Stimulated activated naive B cell treated with anti-CD40 and anti-IgM and Interleukin-4, amounts not matched to agents 10 μg/mL and 1 μg/mL and 100 μg/mL, for 72 hours (primary cell): ENCODE measurements at regions not wholly inside any gene's neighbourhood (a gene's known extent, or its start where the extent isn't known, plus 50 kb on each side); places are given as distances from the start of the nearest gene placed in this dataset.
"Not testable (repeated sequence)": the region's sequence is repeated elsewhere in the genome, so short reads cannot be mapped to it uniquely, and the experiment has no call there.

Experiments
- ATAC-seq, 2 donors: fragments of 150-1000 bp; cut with Tn5 transposase; replicated peaks; 2 replicates each; pipeline ENCODE4 v1.10.0; 2021; ENCODE audit warnings: moderate library complexity in 1 of 2
- DNase-seq: peaks from one replicate; pipeline ENCODE4 v3.0.0; 2021
- H3K27ac Mint-ChIP-seq: one replicate; pipeline ENCODE4 v1.8.0; 2022; ENCODE audit warnings: mild to moderate bottlenecking, mixed read lengths
- H3K27me3 Mint-ChIP-seq, 2 donors: one replicate each; pipeline ENCODE4 v1.8.0; 2022; ENCODE audit warnings: mixed read lengths in 2 of 2
- H3K36me3 Mint-ChIP-seq, 2 donors: one replicate each; pipeline ENCODE4 v1.8.0; 2022; ENCODE audit warnings: mixed read lengths in 2 of 2, mild to moderate bottlenecking in 1 of 2
- H3K4me1 Mint-ChIP-seq, 2 donors: one replicate each; pipeline ENCODE4 v1.8.0; 2022; ENCODE audit warnings: mixed read lengths in 2 of 2, mild to moderate bottlenecking in 1 of 2
- H3K4me3 Mint-ChIP-seq, 2 donors: one replicate each; pipeline ENCODE4 v1.8.0; 2022; ENCODE audit warnings: mild to moderate bottlenecking in 2 of 2, mixed read lengths in 2 of 2, moderate library complexity in 1 of 2
- H3K9me3 Mint-ChIP-seq, 2 donors: one replicate each; pipeline ENCODE4 v1.8.0; 2022; ENCODE audit warnings: mixed read lengths in 2 of 2, mild to moderate bottlenecking in 1 of 2

GRCh38 chr1:228940926-228941325 is 205.6 kb downstream of the RHOU start:
- Mint-ChIP-seq H3K27me3 (peaks cover 4 to 8% of the 10 kb centered on the region in 2 donors), H3K36me3 (no peaks in the 10 kb centered on the region), H3K27ac (no peak overlapping the region), H3K4me3 (no peak overlapping the region), H3K9me3 (no peaks in the 10 kb centered on the region), H3K4me1 (peaks cover 10 to 17% of the 10 kb centered on the region in 2 donors)
- ATAC-seq (no peak), DNase-seq (no peak)

GRCh38 chr1:228941666-228942065 is 206.4 kb downstream of the RHOU start:
- Mint-ChIP-seq H3K4me1 (peaks cover 4 to 10% of the 10 kb centered on the region in 2 donors), H3K9me3 (no peaks in the 10 kb centered on the region), H3K27me3 (peaks cover 4 to 8% of the 10 kb centered on the region in 2 donors), H3K4me3 (no peak overlapping the region), H3K36me3 (no peaks in the 10 kb centered on the region), H3K27ac (no peak overlapping the region)
- no peak for ATAC-seq
- DNase-seq: no peak

GRCh38 chr1:228943436-228943835 is 208.2 kb downstream of the RHOU start:
- ATAC-seq (no peak), DNase-seq (no peak)
- Mint-ChIP-seq H3K27ac (no peak overlapping the region), H3K4me3 (no peak overlapping the region), H3K27me3 (peaks cover 0 to under 1% of the 10 kb centered on the region in 2 donors), H3K4me1 (peaks cover 1 to 3% of the 10 kb centered on the region in 2 donors), H3K36me3 (no peaks in the 10 kb centered on the region), H3K9me3 (no peaks in the 10 kb centered on the region)

DNA sequence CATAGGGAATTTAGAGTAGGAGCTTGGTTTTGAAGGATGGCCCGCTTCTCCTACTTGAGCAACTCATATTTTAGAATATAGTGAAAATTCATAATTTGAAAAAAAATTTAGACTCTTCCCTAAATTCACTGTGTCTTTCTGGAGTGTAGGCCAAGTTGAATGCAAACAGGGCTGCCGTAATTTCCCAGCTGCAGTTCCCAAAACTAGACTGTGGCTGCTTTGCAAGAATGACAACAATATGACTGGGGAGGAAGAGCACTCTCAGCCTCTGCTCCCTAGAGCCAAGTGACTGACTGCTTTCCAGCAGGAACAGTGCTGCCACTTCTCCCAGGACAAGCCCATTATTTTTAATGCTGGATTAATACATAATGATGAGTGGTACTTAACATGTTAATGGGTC is 209.0 kb downstream of the RHOU start:
- Mint-ChIP-seq H3K9me3 (no peaks in the 10 kb centered on the region), H3K27ac (no peak overlapping the region), H3K4me3 (no peak overlapping the region), H3K4me1 (no peaks in the 10 kb centered on the region), H3K27me3 (no peaks in the 10 kb centered on the region), H3K36me3 (no peaks in the 10 kb centered on the region)
- DNase-seq: no peak
- no peak for ATAC-seq

- no peaks in the 10 kb centered on the region for H3K27me3 Mint-ChIP-seq
- H3K9me3 Mint-ChIP-seq: no peaks in the 10 kb centered on the region
- DNase-seq (no peak), ATAC-seq (peak in 1 of 2 donors; percentile 42)
- no peak overlapping the region for H3K27ac Mint-ChIP-seq
- H3K4me3 Mint-ChIP-seq: no peak overlapping the region
- H3K4me1 Mint-ChIP-seq: no peaks in the 10 kb centered on the region
- H3K36me3 Mint-ChIP-seq: no peaks in the 10 kb centered on the region
Observed at GRCh38 chr1:228944935-228945371, 209.7 kb downstream of the RHOU start.

DNA sequence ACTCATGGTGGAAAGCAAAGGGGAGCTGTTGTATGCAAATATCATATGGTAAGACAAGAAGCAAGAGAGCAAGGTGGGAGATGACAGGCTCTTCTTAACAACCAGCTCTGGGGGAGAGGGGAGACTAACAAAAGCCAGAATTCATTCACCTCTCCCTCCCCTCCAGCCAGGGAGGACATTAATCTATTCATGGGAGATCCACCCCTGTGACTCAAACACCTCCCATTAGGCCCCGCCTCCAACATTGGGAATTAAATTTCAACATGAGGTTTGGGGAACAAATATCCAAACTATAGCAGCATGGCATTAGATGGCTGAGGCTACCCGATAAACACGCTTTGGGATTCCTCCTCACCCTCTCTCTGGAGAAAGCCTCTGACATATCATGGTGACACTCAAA is 210.6 kb downstream of the RHOU start:
- Mint-ChIP-seq H3K9me3 (no peaks in the 10 kb centered on the region), H3K27me3 (no peaks in the 10 kb centered on the region), H3K4me3 (no peak overlapping the region), H3K36me3 (no peaks in the 10 kb centered on the region), H3K27ac (no peak overlapping the region), H3K4me1 (no peaks in the 10 kb centered on the region)
- ATAC-seq (no peak), DNase-seq (no peak)

- ATAC-seq, DNase-seq, H3K9me3 Mint-ChIP-seq, H3K27me3 Mint-ChIP-seq, H3K36me3 Mint-ChIP-seq, H3K27ac Mint-ChIP-seq, H3K4me3 Mint-ChIP-seq, H3K4me1 Mint-ChIP-seq: not testable (repeated sequence)
Observed at GRCh38 chr1:228949617-228950016, 214.3 kb downstream of the RHOU start.

- Mint-ChIP-seq H3K27ac (no peak overlapping the region), H3K9me3 (no peaks in the 10 kb centered on the region), H3K4me3 (no peak overlapping the region), H3K27me3 (no peaks in the 10 kb centered on the region), H3K36me3 (no peaks in the 10 kb centered on the region), H3K4me1 (no peaks in the 10 kb centered on the region)
- no peak for ATAC-seq
- no peak for DNase-seq
Observed at GRCh38 chr1:228953207-228953606, 217.9 kb downstream of the RHOU start.

GRCh38 chr1:228953808-228954207 is 218.5 kb downstream of the RHOU start:
- not testable (repeated sequence) for H3K4me3 Mint-ChIP-seq, ATAC-seq, H3K9me3 Mint-ChIP-seq, H3K36me3 Mint-ChIP-seq, DNase-seq, H3K4me1 Mint-ChIP-seq, H3K27me3 Mint-ChIP-seq, H3K27ac Mint-ChIP-seq

DNA sequence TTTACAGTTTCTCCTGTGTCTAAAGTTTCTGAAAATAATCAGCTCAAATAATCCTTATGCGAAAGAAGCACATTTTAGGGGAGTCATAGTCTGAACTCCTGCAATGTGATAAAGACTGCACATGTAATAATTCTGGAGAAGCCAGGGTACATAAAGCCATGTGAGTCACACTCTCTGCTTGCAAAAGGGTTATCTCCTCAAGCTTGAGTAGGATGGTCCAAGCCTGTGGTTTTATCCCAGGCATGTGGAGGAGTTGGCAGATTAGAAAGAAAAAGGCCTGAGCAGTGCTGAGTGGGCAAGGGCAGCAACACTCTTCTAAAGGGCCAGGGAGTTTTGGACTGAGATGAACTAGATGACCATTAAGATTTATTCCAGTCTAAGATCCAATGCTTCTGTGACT is 220.4 kb downstream of the RHOU start:
- H3K27me3 Mint-ChIP-seq: no peaks in the 10 kb centered on the region
- no peaks in the 10 kb centered on the region for H3K36me3 Mint-ChIP-seq
- ATAC-seq (no peak), DNase-seq (no peak)
- no peaks in the 10 kb centered on the region for H3K4me1 Mint-ChIP-seq
- H3K4me3 Mint-ChIP-seq: no peak overlapping the region
- H3K27ac Mint-ChIP-seq: no peak overlapping the region
- H3K9me3 Mint-ChIP-seq: no peaks in the 10 kb centered on the region

- H3K4me3 Mint-ChIP-seq: no peak overlapping the region
- no peaks in the 10 kb centered on the region for H3K9me3 Mint-ChIP-seq
- no peaks in the 10 kb centered on the region for H3K36me3 Mint-ChIP-seq
- H3K27me3 Mint-ChIP-seq: no peaks in the 10 kb centered on the region
- H3K4me1 Mint-ChIP-seq: no peaks in the 10 kb centered on the region
- DNase-seq (no peak), ATAC-seq (no peak)
- H3K27ac Mint-ChIP-seq: no peak overlapping the region
Observed at GRCh38 chr1:228956864-228957263, 221.6 kb downstream of the RHOU start.

DNA sequence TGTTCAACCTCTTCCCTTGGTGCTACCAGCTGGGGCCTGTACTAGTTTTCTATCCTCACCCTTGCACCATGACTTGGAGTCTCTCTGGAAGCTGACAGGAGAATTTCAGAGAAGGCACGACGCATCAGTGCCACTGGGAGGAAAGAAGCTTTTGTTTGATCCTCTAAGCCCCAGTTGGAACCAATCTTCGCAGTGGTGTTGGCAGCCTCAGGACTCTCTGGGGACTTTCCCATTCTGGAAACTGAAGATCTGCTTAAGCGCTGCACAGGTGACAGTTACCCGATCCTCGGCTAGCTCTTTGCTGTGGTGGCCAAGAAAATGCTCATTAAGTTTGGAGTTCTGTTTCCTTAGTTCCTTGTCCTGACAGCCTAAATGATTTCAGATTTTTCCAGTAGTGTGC is 222.3 kb downstream of the RHOU start:
- Mint-ChIP-seq H3K27me3 (no peaks in the 10 kb centered on the region), H3K36me3 (no peaks in the 10 kb centered on the region), H3K27ac (no peak overlapping the region), H3K4me3 (no peak overlapping the region), H3K4me1 (no peaks in the 10 kb centered on the region), H3K9me3 (peaks cover 0 to under 1% of the 10 kb centered on the region in 2 donors)
- no peak for ATAC-seq
- no peak for DNase-seq

DNA sequence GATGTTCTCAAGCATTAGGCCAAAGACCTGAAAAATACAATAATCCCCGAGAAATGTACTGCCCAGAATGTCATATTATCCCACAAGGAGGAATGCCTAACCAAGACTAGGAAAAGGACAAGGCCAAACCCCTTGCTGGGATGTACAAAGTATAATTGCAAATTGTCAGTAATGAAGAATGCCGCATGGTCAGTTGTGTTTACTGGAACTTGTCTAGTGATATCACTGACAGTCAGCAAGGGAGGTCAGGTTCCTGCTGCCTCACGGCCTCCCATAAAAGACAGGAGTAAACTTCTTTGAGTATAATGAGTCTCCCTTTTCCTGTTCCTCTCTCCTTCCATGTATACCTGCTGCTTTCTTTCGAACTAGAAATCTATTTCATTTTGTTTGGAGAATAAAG is 222.8 kb downstream of the RHOU start:
- no peak overlapping the region for H3K27ac Mint-ChIP-seq
- DNase-seq: no peak
- no peaks in the 10 kb centered on the region for H3K4me1 Mint-ChIP-seq

GRCh38 chr1:228958741-228959140 is 223.5 kb downstream of the RHOU start:
- no peak for ATAC-seq
- no peak overlapping the region for H3K27ac Mint-ChIP-seq
- H3K4me1 Mint-ChIP-seq: no peaks in the 10 kb centered on the region
- no peaks in the 10 kb centered on the region for H3K36me3 Mint-ChIP-seq
- H3K27me3 Mint-ChIP-seq: no peaks in the 10 kb centered on the region
- H3K9me3 Mint-ChIP-seq: peaks cover 0 to 2% of the 10 kb centered on the region in 2 donors
- no peak overlapping the region for H3K4me3 Mint-ChIP-seq
- no peak for DNase-seq

More for the DNA sequence above, 222.8 kb downstream of the RHOU start:
- Mint-ChIP-seq H3K36me3 (no peaks in the 10 kb centered on the region), H3K27me3 (no peaks in the 10 kb centered on the region), H3K4me3 (no peak overlapping the region), H3K9me3 (peaks cover 0 to 2% of the 10 kb centered on the region in 2 donors)
- ATAC-seq: no peak

GRCh38 chr1:228960705-228961104 is 225.4 kb downstream of the RHOU start:
- Mint-ChIP-seq H3K9me3 (peaks cover 0 to 2% of the 10 kb centered on the region in 2 donors), H3K4me3 (no peak overlapping the region), H3K27me3 (no peaks in the 10 kb centered on the region), H3K36me3 (no peaks in the 10 kb centered on the region), H3K4me1 (no peaks in the 10 kb centered on the region), H3K27ac (no peak overlapping the region)
- DNase-seq (no peak), ATAC-seq (no peak)

DNA sequence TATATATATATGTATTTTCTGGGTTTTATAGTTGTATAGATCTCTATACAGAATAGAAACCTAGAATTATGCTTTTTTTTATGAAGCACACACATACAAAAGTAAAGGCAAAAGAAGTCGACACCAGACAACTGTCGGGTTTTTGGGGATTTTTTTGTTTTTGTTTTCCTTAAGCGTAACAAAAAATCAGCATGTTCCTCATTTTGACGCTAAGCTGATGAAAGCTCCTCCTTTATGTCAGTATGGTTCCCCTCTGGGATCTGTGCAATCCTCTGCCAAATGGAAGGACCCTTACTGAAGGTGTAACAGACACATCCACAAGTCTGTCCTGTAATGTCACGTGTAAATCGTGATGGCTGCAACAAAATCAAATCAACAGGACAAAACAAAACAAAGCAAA is 226.2 kb downstream of the RHOU start:
- no peak for ATAC-seq
- H3K27me3 Mint-ChIP-seq: no peaks in the 10 kb centered on the region
- H3K9me3 Mint-ChIP-seq: peaks cover 0 to 2% of the 10 kb centered on the region in 2 donors
- H3K36me3 Mint-ChIP-seq: no peaks in the 10 kb centered on the region
- DNase-seq: no peak
- H3K4me1 Mint-ChIP-seq: no peaks in the 10 kb centered on the region
- H3K4me3 Mint-ChIP-seq: no peak overlapping the region
- no peak overlapping the region for H3K27ac Mint-ChIP-seq
